CD4-positive, alpha-beta T cell treated with Interferon alpha-2 for 1 hour (primary cell): ENCODE measurements at regions not wholly inside any gene's neighbourhood (a gene's known extent, or its start where the extent isn't known, plus 50 kb on each side); places are given as distances from the start of the nearest gene placed in this dataset.

Experiments
- DNase-seq, 2 donors: peaks; one replicate each; pipeline ENCODE4 v3.0.0-alpha.2; 2020 to 2022

DNA sequence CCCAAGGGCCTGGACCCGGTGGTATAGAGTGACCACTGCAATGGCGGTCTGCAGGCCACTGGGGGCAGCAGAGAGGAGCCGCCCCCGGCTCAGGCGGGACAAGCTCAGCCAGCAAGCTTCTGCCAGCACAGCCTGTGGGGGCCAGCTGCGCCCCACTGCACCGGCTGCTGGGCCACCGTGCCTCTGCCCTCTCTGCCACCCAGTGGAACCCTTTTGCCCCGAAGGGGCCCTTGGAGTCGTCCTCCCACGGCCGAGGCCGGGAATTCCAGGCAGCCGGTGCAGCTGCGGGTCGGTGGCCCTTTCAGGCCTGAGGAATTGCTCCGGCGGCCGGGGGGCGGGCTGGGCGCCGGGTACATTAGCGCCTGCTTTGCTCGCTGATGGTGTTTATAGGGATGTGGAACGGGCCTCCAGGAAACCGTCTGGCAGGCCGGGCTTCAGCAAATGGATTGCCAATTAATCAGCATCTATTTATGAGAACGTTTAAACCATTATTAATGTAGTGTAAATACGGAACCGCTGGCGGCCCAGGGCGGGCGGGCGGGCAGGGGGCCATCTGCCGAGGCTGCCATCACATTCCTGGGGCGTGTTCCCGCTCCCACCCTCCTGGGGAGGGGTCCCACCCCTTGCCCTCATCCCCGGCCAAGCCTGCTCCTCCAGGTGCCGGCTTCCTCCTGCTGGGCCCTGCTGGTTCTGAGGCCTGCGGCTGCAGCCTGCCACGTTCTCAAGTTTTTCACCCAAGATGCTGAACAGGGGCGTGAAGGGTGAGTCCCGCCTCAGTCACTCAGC lies 127.4 kb downstream of the BARX1 start:
- peak; percentile 13 to 29 for DNase-seq

DNA sequence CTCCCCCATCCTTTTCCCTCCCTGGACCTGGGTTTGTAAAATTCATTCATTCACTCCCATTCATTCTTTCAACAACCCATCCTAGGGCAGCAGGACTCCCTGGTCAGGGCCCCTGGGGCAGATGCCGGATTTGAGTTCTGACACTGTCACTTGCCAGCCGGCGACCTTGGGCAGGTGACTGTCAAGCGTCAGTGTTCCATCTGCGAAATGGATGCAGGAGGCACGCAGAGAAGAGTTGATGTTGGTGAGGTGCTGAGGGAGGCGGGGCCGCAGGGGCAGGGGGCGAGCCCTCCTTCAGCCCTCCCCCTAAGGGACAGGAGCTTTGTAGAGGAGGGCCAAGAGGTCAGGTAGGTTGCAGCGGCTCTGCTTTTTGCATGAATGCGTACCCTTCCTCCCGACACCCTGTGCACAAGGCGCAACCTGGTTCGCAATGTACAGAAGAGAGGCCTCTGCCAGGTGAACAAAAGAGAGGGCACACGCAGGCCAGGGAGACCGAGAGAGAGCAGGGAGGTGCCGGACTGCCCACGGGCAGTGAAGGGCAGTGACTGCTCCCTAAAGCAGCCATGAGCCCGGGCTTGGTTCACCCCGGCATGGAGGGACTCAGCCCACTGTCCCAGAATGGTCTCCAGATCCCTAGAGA lies 128.1 kb downstream of the BARX1 start:
- no peak for DNase-seq

DNA sequence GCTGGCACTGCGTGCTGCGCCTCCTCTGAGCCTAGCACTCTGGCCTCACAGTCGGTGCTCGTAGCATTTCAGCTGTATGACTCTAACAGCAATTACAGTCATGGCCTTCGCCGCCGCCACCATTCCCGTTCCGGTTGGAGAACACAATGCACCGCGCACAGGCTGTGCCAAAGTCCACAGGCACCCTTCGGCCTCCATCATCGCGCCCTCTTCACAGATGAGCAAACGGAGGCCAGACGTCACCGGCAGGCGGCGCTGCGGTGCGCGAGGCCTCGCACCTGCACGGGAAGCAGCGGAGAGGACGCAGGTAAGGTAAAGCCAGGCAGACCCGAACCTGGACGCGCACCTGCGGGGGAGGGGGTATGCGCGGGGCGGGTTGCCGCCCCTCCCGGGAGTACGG lies 128.9 kb downstream of the BARX1 start:
- peak in 1 of 2 donors; percentile 50 for DNase-seq

DNA sequence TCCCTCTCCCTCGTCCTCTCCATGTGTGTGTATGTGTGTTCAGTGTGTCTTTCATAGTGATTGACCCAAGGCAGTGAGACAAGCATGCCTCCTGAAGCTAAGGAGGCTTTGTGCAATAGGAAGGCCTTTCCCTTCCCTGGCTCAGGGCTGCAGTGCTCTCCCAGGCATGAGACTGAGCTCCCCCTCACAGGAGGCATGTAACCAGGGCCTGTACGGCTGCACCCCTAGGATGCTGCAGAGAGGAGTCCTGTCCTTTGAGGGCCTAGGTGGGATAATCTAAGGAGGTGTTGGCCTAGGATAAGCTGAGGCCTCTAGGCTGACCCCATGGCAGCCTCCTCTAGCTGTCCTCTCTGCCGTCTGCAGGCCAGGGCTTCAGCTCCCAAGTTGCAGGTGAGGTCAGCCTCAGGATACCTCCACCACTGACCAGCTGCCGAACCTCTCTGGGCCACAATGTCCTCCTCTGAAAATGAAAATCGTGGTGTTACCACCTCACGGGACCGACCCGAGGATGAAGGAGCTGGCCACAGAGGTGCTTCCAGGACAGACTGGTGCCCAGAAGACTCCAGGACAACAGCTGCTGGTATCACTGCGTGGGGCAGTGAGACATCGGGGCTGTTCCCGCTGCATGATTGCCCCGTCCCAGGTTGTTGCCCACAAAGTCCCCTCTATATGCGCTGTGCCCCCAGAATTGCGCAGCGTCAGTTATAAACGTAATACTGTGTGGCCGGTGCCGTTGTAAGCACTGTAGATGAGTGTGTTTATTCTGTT lies 129.6 kb downstream of the BARX1 start:
- no peak for DNase-seq

DNA sequence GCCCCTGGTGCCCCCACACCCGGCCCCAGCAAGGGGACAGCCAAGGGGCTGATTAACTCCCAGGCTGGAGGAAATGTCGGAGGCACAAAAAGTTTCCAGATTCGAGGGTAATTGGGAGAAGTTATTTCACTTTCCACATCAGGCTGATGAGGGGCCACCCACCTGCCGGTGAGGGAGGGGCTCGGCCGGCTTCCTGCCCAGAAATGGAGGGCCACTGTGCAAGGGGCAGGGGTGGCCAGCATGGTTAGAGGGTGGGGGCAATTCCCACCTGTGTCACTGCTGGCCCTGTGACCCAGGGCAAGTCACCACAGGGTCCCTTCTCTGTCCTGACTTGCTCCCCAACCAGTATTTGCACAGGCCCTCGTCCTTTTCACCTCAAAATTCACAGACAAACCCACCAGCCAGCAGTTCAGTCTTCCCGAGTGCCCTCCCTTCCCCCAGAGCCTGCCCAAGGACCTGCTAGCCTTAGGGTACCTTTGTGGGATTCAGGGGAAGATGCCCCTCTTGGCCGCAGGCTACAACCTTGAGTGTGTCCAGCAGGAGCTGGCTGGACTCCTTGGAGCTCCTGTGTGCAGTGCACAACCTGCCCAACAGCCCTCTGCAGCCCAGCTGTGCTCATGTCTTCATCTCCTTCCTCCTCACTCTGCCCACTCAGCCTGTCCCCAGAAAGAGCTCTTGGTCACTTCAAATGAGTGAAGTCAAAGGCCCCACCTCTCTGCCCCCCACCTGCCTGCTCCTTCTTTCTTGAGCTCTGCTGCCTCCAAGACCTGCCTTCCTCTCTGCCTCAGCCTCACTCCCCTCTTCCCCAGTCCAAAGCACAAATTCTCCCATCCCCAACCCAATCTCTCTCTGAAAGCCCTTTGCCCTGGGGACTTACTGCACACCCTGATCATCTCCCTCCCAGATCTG lies 130.5 kb downstream of the BARX1 start:
- no peak for DNase-seq

DNA sequence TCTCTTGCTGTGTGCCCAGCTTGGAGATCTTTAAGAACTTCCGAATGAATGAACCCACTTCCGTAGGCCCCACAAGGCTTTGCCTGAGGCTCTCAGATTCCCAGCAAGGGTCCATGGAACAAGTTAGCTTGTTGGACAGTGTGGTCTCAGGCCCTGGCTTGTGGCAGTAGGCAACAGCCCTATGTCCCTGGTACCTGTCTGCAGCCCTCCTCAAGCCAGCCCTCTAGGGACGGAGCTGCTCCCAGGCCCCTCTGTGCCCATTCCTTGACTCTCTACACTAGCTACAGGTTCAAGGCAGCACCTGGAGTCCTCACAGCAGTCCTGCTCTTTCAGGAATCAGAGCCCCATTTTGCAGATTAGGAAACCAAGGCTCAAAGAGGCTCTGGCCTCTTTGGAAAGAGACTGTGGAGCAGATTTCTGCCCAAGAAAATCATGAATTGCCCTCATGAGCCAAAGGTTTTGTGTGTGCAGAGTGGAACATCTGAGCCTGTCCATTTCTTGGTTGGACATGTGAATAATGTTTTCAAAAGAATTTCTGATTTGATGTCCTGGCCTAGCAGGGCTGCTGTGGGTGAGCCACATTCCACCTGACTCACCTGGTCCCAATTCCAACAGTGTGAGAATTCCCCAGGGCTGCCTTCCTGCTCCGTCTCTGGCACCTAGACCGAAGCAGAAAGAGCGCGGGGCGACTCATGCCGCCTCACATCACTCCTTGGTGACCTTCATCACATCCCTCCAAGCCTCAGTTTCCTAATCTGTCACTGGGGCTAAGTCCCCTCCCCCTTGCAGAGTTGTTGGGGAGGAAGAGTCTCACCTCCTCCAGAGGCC lies 131.7 kb downstream of the BARX1 start:
- DNase-seq = no peak

DNA sequence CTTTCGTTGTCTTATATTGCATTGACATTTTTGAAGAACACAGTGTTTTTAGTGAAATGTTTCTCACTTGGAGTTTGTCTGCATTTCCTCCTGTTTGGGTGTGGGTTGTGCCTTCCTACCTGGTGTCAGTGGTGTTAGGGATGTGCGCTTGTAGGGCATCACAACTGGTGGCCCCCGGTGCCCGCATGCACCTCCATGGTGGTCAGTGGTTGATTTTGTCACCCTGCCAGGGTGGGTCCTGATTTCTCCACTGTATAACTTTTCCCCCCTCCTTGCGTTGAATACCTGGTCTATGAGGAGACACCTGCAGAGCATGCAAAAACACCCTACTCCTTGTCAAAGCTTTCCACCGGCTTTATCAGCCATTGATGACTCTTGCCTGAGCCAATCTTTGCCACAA lies 132.9 kb downstream of the BARX1 start:
- no peak for DNase-seq

DNA sequence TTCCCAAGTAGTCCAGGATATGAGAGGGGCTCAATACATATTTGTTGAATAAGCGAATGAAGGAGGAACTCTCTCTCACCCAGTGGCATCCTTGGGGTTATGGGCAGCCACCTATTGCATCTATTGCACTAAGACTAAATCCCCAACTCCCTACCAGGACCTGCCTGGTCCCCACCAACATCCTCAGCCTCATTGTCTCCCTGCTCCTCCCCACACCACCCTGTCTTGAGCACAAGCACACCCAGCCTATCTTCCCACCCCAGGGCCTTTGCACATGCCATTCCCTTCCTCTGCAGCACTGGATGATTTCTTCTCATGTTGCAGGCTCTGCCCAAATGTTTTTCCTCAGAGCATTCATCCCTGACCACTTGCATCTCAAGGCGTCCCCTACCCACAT lies 133.8 kb downstream of the BARX1 start:
- no peak for DNase-seq

DNA sequence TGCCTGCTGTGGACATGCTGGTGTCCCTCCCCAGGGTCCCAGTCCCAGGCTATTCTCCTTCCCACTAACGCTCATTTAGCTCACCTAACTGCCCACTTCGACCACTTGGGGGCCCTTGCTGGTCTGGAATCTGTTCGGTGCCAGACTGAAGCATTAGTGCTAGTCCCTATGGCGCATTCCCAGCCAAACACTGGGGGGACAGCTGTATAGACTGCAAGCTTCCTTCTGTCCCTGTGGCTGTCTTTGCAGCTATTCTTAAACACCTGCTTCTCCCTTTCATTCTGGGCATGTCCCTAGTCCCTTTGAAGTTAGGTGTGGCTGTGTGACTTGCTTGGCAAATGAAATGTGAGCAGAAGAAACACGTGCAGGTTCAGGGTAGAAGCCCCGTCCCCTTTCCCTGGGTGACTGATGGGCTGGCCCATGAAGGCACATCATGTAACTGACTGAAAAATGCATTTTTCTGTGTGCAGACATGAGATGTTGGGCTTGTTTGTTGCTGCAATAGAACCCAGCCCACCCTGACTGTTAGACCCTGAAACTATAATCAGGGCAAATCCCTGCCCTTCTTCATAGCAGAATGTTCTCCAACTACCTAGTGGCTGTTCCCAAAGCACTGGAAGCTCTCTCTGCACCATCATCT lies 134.4 kb downstream of the BARX1 start:
- DNase-seq = no peak

DNA sequence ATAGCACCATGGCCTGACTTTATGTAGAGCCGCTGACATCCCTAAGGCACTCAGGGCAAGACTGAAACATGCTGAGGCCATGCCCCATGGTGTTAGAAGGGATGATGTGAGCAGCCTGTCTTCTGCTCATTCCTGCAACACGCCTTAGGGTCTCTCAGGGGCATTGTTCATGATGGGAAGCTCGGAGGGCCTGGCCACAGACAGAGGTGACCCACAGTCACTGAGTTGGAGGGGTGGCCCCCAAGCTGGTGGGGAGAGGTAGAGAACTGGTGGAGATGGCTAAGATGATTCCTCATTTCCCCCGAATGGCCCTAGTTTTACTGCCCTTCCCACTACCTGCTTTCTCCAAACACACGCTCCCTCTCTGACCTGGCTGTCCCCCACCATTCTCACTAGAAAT lies 135.2 kb downstream of the BARX1 start:
- no peak for DNase-seq

DNA sequence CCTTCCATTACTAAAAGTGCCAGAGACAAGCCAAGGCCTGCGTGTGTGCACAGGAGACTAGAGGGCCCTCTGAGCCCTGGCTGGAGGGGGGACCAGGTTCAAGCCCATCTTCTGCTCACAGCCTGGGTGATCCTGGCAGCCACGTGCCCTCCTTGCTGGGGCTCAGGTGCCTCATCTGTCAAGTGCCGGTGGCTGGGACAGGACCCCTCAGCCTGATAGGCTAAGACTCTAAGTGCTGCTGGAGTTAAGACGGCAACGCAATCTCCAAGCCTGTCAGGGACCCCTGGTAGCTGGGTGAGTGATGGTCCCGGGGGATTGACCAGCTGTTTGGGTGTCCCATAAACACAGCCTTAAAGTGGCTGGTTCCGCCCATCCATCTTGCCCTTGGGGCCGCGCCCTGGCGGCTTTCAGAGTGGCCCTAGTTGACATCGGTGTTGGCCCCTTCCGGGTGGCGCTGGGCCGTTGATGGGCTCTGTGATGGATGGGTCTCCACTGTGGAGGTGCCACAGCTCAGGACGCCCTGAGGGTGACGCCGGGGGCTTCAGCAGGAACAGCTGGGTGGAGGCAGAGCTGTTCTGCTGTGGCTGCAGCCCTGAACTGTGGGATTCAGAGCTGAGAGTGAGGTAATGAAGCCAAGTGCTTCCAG lies 136.2 kb downstream of the BARX1 start:
- DNase-seq = no peak

DNA sequence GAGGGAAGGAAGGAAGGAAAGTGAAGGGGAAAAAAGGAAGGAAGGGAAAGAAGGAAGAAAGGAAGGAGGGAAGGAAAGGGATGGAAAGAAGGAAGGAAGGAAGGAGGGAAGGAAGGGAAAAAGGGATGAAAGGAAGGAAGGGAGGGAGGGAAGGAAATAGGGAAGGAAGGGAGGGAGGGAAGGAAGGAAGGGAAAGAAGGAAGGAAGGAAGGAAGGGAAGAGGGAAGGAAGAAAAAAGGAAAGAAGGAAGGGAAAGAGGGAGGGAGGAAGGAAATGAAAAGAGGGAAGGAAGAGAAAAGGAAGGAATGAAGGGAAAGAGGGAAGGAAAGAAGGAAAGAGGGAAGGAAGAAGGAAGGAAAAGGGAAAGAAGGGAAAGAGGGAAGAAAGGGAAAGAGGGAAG lies 136.9 kb downstream of the BARX1 start:
- no peak for DNase-seq

DNA sequence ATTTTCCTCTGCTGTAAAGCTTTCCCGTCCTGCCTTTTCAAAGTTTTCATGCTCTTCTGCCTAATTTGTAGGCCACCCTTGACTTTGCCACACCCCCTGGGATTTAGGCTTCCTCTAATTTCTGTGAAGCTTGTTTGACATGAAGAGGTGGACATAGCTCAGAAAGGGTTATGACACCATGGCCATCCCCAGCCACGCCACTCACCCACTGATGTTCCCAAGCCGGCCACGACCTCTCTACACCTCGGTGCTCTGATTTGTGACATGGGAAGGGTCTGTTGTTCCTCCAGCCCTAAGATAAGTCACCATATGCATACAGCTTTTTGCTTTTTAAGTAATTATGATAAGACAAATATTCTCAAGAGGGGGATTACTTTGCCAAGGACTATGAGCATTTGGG lies 139.5 kb downstream of the BARX1 start:
- DNase-seq = no peak

DNA sequence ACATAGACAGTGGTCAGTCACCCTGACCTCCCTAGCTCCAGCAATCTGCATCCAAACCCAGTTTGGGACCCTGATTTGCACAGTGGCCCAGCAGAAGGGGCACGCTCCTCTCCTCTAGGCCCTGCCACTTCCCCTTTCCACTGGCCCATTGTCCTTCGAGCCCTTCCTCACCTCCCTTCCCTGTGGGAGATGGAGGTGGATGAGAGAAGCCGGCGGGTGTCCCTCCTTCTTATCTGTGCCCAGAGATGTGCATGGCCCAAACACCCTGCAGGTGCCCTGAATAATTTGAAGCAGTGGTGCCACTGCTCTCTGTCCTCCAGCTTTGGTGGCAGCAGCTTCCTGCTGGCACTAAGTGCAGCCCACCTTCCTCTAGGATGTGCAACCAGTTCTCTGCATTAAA lies 140.0 kb downstream of the BARX1 start:
- no peak for DNase-seq

DNA sequence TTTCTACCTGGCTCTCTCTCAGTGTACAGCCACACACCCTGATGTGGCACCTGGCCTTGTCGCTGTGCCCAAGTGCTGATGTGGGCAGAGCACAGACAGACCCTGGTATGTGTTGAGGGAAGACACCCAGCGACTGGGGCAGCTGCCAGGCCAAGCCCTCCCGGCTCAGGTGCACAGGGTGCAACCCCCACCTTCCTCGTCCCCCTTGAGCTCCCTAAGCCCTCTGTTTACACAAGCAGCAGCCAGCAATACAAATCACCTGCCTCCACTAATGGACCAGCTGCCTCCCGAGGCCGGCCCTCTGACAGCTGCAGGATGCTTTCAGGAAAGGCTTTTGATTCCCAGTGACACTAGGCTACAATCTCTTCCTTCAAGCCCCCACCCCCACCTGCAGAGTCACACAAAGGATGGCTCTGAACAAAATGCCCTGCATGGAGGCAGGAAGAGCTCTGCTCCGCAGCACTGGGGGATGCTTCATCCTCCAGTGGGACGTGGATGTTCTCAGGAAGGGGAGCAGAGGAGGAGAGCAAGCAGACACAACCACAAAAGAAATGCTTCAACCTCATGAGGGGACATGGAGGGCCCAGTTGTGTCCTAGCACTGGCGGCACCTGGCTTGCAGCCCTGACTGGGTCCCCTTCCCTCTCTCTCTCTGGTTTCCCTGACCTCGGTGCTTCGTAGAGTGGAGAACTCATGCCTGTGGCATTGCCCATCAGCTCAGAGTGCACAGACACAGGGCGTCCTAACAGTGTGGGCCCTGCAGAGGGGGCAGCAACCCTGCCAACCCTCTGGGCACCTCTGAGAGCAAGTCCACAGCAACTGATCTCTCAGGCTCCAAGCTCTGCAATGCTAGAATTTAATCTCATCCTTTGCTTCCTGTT lies 140.8 kb downstream of the BARX1 start:
- no peak for DNase-seq

DNA sequence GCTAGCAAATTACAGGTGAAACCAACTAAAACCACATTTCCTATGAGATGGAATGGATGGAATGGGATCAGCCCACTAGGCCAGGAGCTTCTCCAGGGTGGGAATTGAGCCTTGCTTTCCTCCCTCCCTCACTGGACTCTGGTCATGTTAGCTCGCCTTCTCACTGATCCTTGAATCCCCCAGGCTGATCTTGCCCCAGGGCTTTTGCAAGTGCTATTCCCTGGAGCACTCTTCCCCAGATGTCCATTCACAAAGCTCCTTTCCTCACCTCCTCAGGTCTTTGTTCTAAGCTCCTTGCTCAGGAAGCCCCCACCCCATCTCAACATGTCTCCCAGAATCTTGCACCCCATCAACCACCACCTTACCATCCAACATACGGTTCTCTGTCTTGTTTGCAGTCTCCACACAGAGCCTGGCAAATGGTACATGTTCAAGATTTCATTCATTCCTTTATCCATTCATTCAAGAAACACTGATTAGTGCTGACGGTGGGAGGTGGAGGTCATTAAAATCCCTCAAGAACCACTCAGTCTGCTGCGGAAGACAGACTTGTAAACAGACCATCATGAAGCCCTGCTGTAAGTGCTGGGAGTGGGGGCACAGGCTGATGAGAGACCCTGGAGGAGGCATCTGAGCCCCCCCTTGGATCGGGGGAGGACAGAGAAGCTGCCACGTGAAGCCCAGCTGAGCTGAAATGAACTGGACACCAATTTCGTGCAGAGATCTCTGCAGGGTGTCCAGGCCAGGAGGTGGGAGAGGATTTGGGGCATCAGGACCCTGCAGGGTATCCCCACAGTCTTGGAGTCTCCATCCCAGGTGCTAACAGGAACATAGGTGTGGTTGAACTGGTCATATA lies 141.7 kb downstream of the BARX1 start:
- DNase-seq = no peak

DNA sequence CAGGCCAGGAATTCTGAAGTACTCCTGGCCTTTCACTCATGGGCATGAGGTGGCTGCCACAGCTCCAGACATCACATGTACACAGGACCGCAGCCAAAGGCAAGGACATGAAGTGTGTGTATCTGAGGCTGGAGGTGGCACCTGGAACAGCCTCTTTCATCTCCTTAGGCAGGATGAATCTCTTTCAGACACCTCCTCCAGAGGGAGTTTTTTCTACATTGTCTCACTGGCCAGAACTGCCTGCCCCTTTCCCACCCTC lies 142.8 kb downstream of the BARX1 start:
- DNase-seq = no peak

DNA sequence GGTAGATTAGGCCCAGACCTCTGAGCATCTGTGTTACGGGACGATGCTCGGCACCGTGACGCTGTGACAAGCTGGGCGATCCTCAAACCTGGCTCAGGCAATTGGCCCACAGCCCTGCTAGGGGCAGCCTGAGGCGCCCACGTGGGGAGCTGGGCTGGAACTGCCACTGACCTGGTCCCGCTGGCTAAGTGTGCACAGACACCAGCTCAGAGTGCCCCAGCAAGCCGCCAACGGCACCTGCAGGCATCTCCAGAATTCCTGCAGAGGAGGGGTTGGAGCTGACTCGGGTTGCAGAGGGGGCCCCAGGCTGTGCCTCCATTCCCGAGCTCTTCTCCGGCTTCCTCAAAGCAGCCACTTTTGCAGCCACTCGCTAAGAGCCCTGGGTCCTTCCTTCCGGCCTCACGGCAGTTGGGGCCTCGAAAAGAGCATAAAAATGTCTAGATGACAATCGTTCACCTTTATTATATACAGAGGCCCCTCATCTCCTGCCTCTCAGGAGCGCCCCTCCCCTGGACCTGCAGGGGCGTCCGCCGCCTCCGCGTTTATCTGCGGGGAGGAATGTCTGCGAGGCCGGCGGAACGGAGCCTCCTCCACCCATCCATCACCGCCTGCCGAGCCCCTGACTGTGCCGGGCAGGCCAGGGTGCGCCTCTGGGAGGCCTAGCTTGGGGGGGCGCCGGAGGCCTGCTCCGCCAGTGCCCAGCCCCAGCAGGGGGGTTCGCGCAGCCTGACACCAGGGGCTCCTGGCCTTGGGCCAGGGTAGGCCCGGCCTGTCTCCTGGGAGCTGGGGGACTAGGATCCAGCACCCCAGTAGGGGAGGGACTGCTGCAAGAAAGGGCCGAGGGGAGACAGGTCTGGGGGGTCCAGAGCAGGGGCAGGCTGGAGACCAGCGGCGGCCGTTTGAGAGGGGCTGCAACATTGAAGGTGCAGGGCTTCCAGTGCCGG lies 144.9 kb downstream of the BARX1 start:
- DNase-seq = no peak
